ENCODE measurements at regions not wholly inside any gene's neighbourhood (a gene's known extent, or its start where the extent isn't known, plus 50 kb on each side); places are given as distances from the start of the nearest gene placed in this dataset.
"Not testable (repeated sequence)": the region's sequence is repeated elsewhere in the genome, so short reads cannot be mapped to it uniquely, and the experiment has no call there.

DNA sequence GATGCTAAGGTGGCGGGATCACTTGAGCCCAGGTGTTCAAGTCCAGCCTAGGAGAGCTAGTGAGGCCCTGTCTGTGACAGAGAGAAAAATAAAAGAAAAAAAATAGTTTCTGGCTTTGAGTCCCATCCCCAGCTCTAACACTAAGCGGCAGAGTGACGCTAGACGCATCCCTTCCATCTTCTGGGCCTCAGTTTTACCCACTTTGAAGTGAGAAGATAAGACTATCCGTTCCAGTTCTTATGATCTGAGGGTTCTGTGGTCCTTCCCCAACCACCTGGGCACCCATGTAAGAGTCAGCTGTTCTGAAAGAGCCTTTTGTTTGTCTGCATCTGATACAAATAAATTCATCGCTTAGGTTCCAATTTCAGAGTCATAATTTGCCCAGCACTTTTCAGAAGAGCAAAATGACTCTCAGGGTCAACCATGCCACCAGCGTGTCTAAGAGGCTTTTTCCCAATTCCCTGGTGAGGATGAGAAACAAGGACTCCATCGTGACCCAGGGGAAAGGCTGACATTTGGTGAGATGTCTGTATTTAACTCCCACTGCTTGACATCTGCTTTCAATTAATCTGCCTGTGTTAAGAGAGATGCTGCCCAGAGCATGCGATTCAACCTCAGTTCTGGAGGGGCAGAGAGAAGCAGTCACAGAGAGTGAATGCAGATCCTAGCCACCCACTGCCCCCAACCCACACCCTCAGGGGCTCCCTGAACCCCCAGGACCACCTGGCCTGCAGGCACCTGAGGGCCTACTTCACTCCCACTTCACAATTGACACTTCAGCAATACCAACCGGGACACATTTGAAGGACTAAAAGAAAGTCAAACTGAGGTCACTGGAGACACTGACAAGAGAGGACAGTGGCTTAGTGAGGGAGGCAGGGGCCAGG is 131.6 kb upstream of the TOP1 start:
- H3K27ac ChIP-seq = no peak overlapping the region
- TF ChIP-seq, protein P1, sequence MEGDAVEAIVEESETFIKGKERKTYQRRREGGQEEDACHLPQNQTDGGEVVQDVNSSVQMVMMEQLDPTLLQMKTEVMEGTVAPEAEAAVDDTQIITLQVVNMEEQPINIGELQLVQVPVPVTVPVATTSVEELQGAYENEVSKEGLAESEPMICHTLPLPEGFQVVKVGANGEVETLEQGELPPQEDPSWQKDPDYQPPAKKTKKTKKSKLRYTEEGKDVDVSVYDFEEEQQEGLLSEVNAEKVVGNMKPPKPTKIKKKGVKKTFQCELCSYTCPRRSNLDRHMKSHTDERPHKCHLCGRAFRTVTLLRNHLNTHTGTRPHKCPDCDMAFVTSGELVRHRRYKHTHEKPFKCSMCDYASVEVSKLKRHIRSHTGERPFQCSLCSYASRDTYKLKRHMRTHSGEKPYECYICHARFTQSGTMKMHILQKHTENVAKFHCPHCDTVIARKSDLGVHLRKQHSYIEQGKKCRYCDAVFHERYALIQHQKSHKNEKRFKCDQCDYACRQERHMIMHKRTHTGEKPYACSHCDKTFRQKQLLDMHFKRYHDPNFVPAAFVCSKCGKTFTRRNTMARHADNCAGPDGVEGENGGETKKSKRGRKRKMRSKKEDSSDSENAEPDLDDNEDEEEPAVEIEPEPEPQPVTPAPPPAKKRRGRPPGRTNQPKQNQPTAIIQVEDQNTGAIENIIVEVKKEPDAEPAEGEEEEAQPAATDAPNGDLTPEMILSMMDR (IDR thresholded peaks at IDR 0.05) = no peak
- no peak for DNase-seq (ENCODE audit: low spot score)

DNA sequence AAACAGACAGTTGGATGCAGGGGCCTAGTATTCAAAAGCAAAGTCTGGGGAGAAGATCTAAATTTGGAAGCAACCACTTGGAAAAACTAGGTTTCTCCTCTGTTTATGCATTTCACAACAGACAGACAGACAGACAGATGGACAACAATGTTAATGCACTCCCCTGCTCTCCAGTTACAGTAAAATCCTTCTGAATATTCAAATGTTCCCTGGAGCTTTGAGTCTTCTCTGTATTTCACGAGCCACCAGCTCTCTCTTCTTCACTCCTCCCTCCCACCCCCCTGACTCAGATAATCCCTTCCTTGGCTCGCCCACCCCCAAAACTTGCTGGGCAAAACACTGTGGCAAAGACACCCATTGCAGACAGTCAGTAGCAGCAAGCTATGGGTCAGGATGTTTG is 129.3 kb upstream of the TOP1 start:
- Histone ChIP-seq H3K9me3 (no peaks in the 10 kb centered on the region), H3K27me3 (no peaks in the 10 kb centered on the region), H3K4me3 (no peak overlapping the region), H3K27ac (no peak overlapping the region), H3K4me1 (no peaks in the 10 kb centered on the region), H3K36me3 (no peaks in the 10 kb centered on the region)
- no peak for DNase-seq (ENCODE audit: low spot score)
- TF ChIP-seq, protein P1 (IDR thresholded peaks at IDR 0.05) = no peak

More for the DNA sequence above, 131.6 kb upstream of the TOP1 start:
- no peaks in the 10 kb centered on the region for H3K4me1 ChIP-seq
- no peaks in the 10 kb centered on the region for H3K27me3 ChIP-seq
- H3K9me3 ChIP-seq = no peaks in the 10 kb centered on the region
- no peaks in the 10 kb centered on the region for H3K36me3 ChIP-seq
- no peak overlapping the region for H3K4me3 ChIP-seq

DNA sequence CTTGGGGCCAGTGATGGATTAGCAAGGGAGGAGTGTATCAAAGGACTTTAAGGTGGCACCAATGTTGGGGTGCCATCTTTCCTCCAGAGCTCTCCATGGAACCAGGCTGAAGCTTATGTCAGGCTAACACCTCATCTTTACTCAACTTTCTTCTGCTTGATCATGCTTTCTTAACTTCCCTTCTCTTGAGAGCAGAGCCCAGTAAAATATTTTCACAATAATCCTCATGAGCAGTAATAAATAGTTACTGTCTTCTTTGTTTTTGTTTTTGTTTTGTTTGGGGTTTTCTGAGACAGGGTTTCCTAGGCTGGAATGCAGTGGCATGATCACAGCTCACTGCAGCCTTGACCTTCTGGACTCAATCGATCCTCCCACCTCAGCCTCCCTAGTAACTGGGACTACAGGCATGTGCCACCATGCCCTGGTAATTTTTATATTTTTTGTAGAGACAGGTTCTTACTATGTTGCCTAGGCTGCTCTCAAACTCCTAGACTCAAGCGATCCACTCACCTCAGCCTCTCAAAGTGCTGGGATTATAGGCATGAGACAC is 127.9 kb upstream of the TOP1 start:
- DNase-seq (ENCODE audit: low spot score) = no peak
- Histone ChIP-seq H3K36me3 (no peaks in the 10 kb centered on the region), H3K4me3 (no peak overlapping the region), H3K4me1 (no peaks in the 10 kb centered on the region), H3K27me3 (no peaks in the 10 kb centered on the region), H3K27ac (no peak overlapping the region), H3K9me3 (no peaks in the 10 kb centered on the region)
- TF ChIP-seq, protein P1 (IDR thresholded peaks at IDR 0.05) = no peak

DNA sequence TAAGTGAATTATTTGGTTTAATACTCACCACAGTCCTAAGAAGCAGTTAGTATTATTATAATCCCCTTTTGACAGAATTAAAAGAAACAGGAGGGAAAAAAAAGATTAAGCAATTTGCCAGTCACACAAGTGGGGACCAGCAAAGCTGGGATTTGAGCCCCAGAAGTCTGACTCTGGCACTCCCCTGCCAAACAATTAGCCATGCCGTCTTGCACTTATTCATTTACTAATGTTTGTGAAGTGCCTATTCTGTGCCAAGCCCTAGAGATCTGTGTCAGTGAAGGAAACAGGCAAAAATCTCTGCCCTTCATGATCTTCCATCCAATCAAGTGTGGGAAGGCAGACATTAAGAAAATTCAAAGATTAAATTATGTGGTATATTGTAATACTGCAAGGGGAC is 126.0 kb upstream of the TOP1 start:
- Histone ChIP-seq H3K27me3 (no peaks in the 10 kb centered on the region), H3K4me1 (no peaks in the 10 kb centered on the region), H3K9me3 (no peaks in the 10 kb centered on the region), H3K4me3 (no peak overlapping the region), H3K27ac (no peak overlapping the region), H3K36me3 (no peaks in the 10 kb centered on the region)
- TF ChIP-seq, protein P1 (IDR thresholded peaks at IDR 0.05) = no peak
- DNase-seq (ENCODE audit: low spot score) = no peak

DNA sequence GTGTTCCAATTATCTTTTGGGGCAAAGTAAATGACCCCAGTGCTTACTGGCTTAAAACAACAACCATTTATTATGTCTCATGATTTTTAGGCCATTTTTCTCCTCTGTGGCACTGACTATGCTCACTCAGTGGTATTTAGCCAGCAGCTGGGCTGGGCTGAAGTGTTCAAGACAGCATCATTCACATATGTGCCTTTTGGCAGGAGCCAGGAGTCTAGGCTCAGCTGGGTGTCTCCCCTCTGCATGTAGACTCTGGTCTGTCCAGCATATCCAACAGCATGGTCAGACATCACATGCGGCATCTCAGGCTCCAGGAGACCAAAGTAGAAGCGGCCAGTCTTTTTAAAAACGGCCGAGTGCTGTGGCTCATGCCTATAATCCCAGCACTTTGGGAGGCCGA is 120.3 kb upstream of the TOP1 start:
- Histone ChIP-seq H3K27ac (no peak overlapping the region), H3K4me1 (no peaks in the 10 kb centered on the region), H3K27me3 (no peaks in the 10 kb centered on the region), H3K36me3 (no peaks in the 10 kb centered on the region), H3K4me3 (no peak overlapping the region), H3K9me3 (no peaks in the 10 kb centered on the region)
- DNase-seq (ENCODE audit: low spot score) = no peak
- TF ChIP-seq, protein P1 (IDR thresholded peaks at IDR 0.05) = no peak

DNA sequence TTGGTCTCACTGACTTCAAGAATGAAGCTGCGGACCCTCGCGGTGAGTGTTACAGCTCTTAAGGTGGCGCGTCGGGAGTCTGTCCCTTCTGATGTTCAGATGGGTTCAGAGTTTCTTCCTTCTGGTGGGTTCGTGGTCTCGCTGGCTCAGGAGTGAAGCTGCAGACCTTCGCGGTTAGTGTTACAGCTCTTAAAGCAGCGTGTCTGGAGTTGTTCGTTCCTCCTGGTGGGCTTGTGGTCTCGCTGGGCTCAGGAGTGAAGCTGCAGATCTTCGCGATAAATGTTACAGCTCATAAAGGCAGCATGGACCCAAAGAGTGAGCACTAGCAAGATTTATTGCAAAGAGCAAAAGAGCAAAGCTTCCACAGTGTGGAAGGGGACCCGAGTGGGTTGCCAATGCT is 119.1 kb upstream of the TOP1 start:
- H3K36me3 ChIP-seq; H3K9me3 ChIP-seq; H3K4me3 ChIP-seq; H3K27me3 ChIP-seq; DNase-seq (ENCODE audit: low spot score); H3K27ac ChIP-seq; H3K4me1 ChIP-seq: not testable (repeated sequence)

DNA sequence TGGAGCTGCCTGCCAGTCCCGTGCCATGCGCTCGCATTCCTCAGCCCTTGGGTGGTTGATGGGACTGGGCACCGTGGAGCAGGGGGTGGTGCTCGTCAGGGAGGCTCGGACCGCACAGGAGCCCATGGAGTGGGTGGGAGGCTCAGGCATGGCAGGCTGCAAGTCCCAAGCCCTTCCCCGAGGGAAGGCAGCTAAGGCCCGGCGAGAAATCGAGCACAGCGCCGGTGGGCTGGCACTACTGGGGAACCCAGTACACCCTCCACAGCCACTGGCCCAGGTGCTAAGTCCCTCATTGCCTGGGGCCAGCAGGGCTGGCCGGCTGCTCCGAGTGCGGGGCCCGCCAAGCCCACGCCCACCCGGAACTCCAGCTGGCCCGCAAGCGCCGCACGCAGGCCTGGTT is 118.2 kb upstream of the TOP1 start:
- not testable (repeated sequence) for DNase-seq (ENCODE audit: low spot score); H3K27ac ChIP-seq; H3K4me3 ChIP-seq; H3K9me3 ChIP-seq; H3K4me1 ChIP-seq; H3K27me3 ChIP-seq; H3K36me3 ChIP-seq

DNA sequence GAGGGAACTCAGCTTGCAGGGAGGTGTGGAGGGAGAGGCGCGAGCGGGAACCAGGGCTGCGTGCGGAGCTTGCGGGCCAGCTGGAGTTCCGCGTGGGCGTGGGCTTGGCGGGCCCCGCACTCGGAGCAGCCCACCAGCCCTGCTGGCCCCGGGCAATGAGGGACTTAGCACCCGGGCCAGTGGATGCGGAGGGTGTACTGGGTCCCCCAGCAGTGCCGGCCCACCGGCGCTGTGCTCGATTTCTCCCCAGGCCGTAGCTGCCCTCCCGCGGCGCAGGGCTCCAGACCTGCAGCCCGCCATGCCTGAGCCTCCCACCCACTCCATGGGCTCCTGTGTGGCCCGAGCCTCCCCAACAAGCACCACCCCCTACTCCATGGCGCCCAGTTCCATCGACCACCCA is 117.5 kb upstream of the TOP1 start:
- H3K4me3 ChIP-seq; H3K36me3 ChIP-seq; H3K9me3 ChIP-seq; H3K4me1 ChIP-seq; H3K27me3 ChIP-seq; DNase-seq (ENCODE audit: low spot score); H3K27ac ChIP-seq: not testable (repeated sequence)

Data from right atrium auricular region (tissue), 2 donors.